Gastroesophageal sphincter (tissue), 4 donors: ENCODE measurements at regions not wholly inside any gene's neighbourhood (a gene's known extent, or its start where the extent isn't known, plus 50 kb on each side); places are given as distances from the start of the nearest gene placed in this dataset.
"Not testable (repeated sequence)": the region's sequence is repeated elsewhere in the genome, so short reads cannot be mapped to it uniquely, and the experiment has no call there.

Experiments used
- ATAC-seq: fragments of 150-250 bp; one replicate; pipeline ENCODE4 v1.9.1; 2016; ENCODE audit warnings: mild to moderate bottlenecking, moderate library complexity
- H3K27ac ChIP-seq, 4 donors: fragments of 200-600 bp; sonication (generic) in 3 of 4; 1 replicate in 3 of 4; 2 replicates in 1 of 4; pipeline ENCODE4 v1.5.1; 2016 to 2019
- H3K27me3 ChIP-seq: fragments of 200-600 bp; sonication (generic); one replicate; pipeline ENCODE4 v1.5.1; 2019
- H3K36me3 ChIP-seq, 2 donors: fragments of 200-600 bp; sonication (generic); one replicate each; pipeline ENCODE4 v1.5.1; 2019; ENCODE audit warnings: control low read depth in 1 of 2
- H3K4me1 ChIP-seq, 3 donors: fragments of 200-600 bp; sonication (generic); 1 replicate in 2 of 3; 2 replicates in 1 of 3; pipeline ENCODE4 v1.5.1; 2016 to 2019; ENCODE audit warnings: control low read depth in 2 of 3
- H3K4me3 ChIP-seq, 2 donors: fragments of 200-600 bp; sonication (generic); one replicate each; pipeline ENCODE4 v1.5.1; 2019; ENCODE audit warnings: mild to moderate bottlenecking in 1 of 2, moderate library complexity in 1 of 2
- H3K9me3 ChIP-seq, 3 donors: fragments of 200-600 bp; sonication (generic); one replicate each; pipeline ENCODE4 v1.5.1; 2017 to 2019; ENCODE audit warnings: control low read depth in 2 of 3
- CTCF ChIP-seq, 4 experiments: fragments of 200-600 bp in 2 of 4; fragments of 450-650 bp in 2 of 4; sonication (generic) in 1 of 4; IDR thresholded peaks; one replicate each; pipeline ENCODE4 v1.5.1; 2017 to 2019; ENCODE audit warnings: antibody characterized with exemption in 4 of 4, mild to moderate bottlenecking in 2 of 4, moderate library complexity in 2 of 4
- EP300 ChIP-seq: sonication (generic); formaldehyde crosslinking; IDR thresholded peaks from one replicate; pipeline ENCODE4 v1.6.1; 2017; ENCODE audit warnings: antibody characterized with exemption, mild to moderate bottlenecking
- POLR2A ChIP-seq, 2 donors: fragments of 450-650 bp; IDR thresholded peaks; one replicate each; pipeline ENCODE4 v1.6.1; 2017; ENCODE audit warnings: antibody characterized with exemption in 2 of 2, mild to moderate bottlenecking in 2 of 2, moderate library complexity in 1 of 2
- POLR2AphosphoS5 ChIP-seq: sonication (generic); formaldehyde crosslinking; IDR thresholded peaks from one replicate; pipeline ENCODE4 v1.6.1; 2017; ENCODE audit warnings: antibody characterized with exemption
- WGBS, 2 donors: methylation state at CpG; one replicate each; pipeline ENCODE4 v1.1.5; 2018; ENCODE audit warnings: low coverage in 1 of 2; 5-methylcytosine and 5-hydroxymethylcytosine counted together

- H3K27me3 ChIP-seq: no peaks in the 10 kb centered on the region
- H3K4me1 ChIP-seq: peaks cover 0 to 6% (median 0%) of the 10 kb centered on the region in 3 donors
- no peak overlapping the region for H3K4me3 ChIP-seq
- ATAC-seq: no peak
- TF ChIP-seq POLR2A (IDR thresholded peaks at IDR 0.05) (no peak), POLR2AphosphoS5 (no peak)
- WGBS, 2 donors: 33 to 74% methylated on average over 3 of the region's 3 CpGs
- no peaks in the 10 kb centered on the region for H3K36me3 ChIP-seq
- H3K27ac ChIP-seq: no peak overlapping the region
- H3K9me3 ChIP-seq: no peaks in the 10 kb centered on the region
These were observed 640.1 kb upstream of the MIS18BP1 start for GRCh38 chr14:45893127-45893526.

GRCh38 chr14:45891417-45892080, 638.5 kb upstream of the MIS18BP1 start:
- Histone ChIP-seq H3K27me3 (no peaks in the 10 kb centered on the region), H3K36me3 (no peaks in the 10 kb centered on the region), H3K27ac (peak overlapping the region in 1 of 4 donors; percentile 30), H3K4me3 (no peak overlapping the region), H3K4me1 (peaks cover 0 to 6% (median 0%) of the 10 kb centered on the region in 3 donors), H3K9me3 (no peaks in the 10 kb centered on the region)
- WGBS, 2 donors: 38 to 61% methylated on average over 8 to 10 of the region's 18 CpGs
- ATAC-seq: no peak
- no peak for TF ChIP-seq EP300
- no peak for TF ChIP-seq POLR2AphosphoS5
- TF ChIP-seq CTCF (IDR thresholded peaks at IDR 0.05): no peak
- no peak for TF ChIP-seq POLR2A (IDR thresholded peaks at IDR 0.05)

GRCh38 chr14:45888766-45889285, 635.8 kb upstream of the MIS18BP1 start:
- not testable (repeated sequence) for H3K9me3 ChIP-seq, H3K4me3 ChIP-seq, H3K27me3 ChIP-seq, H3K4me1 ChIP-seq, ATAC-seq, H3K36me3 ChIP-seq, H3K27ac ChIP-seq
- 86 to 88% methylated on average over 11 to 17 of the region's 28 CpGs for WGBS, 2 donors

- TF ChIP-seq POLR2AphosphoS5 (no peak), POLR2A (IDR thresholded peaks at IDR 0.05) (no peak), CTCF (IDR thresholded peaks at IDR 0.05) (no peak), EP300 (no peak)
These were observed 625.0 kb upstream of the MIS18BP1 start for GRCh38 chr14:45877981-45878380.

GRCh38 chr14:45868863-45869262, 615.9 kb upstream of the MIS18BP1 start:
- Histone ChIP-seq H3K4me3 (no peak overlapping the region), H3K27ac (no peak overlapping the region), H3K36me3 (no peaks in the 10 kb centered on the region), H3K27me3 (no peaks in the 10 kb centered on the region), H3K9me3 (no peaks in the 10 kb centered on the region), H3K4me1 (no peaks in the 10 kb centered on the region)
- TF ChIP-seq EP300 (no peak), POLR2AphosphoS5 (no peak), POLR2A (IDR thresholded peaks at IDR 0.05) (no peak), CTCF (IDR thresholded peaks at IDR 0.05) (no peak)
- 92 to 100% methylated on average over 2 of the region's 2 CpGs for WGBS, 2 donors
- ATAC-seq: no peak

More at GRCh38 chr14:45877981-45878380, 625.0 kb upstream of the MIS18BP1 start:
- H3K27ac ChIP-seq: no peak overlapping the region
- ATAC-seq: no peak
- H3K27me3 ChIP-seq: no peaks in the 10 kb centered on the region
- 46 to 70% methylated on average over 4 of the region's 4 CpGs for WGBS, 2 donors
- no peaks in the 10 kb centered on the region for H3K4me1 ChIP-seq
- H3K9me3 ChIP-seq: peaks cover 0 to 7% (median 0%) of the 10 kb centered on the region in 3 donors
- no peak overlapping the region for H3K4me3 ChIP-seq
- no peaks in the 10 kb centered on the region for H3K36me3 ChIP-seq

GRCh38 chr14:45868377-45868776, 615.4 kb upstream of the MIS18BP1 start:
- no peaks in the 10 kb centered on the region for H3K27me3 ChIP-seq
- no peak overlapping the region for H3K4me3 ChIP-seq
- H3K9me3 ChIP-seq: no peaks in the 10 kb centered on the region
- no peaks in the 10 kb centered on the region for H3K4me1 ChIP-seq
- TF ChIP-seq EP300: no peak
- no peak for ATAC-seq
- no peak overlapping the region for H3K27ac ChIP-seq
- no peaks in the 10 kb centered on the region for H3K36me3 ChIP-seq
- WGBS, 2 donors: 60 to 67% methylated on average over 1 of the region's 2 CpGs
